GM18861 (cell line): ENCODE measurements at regions not wholly inside any gene's neighbourhood (a gene's known extent, or its start where the extent isn't known, plus 50 kb on each side); places are given as distances from the start of the nearest gene placed in this dataset.
"Not testable (repeated sequence)": the region's sequence is repeated elsewhere in the genome, so short reads cannot be mapped to it uniquely, and the experiment has no call there.

ENCODE experiments used
- ATAC-seq: cut with Tn5 transposase; IDR thresholded peaks from one replicate; pipeline ENCODE4 v1.9.1; 2021; ENCODE audit not compliant: unreplicated experiment

DNA sequence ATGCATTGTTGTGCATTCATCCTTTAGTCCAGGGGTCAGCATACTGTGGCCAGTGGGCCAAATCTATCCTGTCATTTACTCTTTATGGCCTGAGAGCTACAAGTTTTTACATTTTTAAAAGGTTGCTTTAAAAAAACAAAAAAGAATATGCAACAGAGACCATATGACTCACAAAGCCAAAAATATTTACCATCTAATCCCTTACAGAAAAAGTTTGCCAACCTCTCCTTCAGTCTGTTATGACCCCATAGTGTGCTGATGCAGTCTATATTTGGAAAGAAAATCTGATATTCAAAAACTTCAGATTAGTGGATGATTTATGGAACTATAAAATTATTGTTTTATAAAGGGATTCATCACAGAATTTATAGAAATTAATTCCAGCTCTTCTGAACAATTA, 237.5 kb upstream of the IL12A start:
- ATAC-seq = no peak

DNA sequence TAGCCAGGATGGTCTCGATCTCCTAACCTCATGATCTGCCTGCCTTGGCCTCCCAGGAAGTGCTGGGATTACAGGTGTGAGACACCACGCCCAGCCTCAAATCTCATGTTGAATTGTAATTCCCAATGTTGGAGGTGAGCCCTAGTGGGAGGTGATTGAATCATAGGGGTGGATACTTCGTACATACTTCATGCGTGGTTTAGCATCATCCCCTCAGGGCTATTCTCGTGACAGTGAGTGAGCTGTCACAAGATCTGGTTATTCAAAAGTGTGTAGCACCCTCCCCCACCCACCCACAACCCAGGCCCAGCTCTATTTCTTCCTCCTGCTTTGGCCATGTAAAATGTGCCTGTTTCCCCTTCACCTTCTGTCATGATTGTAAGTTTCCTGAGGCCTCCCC, 236.9 kb upstream of the IL12A start:
- ATAC-seq = no peak

DNA sequence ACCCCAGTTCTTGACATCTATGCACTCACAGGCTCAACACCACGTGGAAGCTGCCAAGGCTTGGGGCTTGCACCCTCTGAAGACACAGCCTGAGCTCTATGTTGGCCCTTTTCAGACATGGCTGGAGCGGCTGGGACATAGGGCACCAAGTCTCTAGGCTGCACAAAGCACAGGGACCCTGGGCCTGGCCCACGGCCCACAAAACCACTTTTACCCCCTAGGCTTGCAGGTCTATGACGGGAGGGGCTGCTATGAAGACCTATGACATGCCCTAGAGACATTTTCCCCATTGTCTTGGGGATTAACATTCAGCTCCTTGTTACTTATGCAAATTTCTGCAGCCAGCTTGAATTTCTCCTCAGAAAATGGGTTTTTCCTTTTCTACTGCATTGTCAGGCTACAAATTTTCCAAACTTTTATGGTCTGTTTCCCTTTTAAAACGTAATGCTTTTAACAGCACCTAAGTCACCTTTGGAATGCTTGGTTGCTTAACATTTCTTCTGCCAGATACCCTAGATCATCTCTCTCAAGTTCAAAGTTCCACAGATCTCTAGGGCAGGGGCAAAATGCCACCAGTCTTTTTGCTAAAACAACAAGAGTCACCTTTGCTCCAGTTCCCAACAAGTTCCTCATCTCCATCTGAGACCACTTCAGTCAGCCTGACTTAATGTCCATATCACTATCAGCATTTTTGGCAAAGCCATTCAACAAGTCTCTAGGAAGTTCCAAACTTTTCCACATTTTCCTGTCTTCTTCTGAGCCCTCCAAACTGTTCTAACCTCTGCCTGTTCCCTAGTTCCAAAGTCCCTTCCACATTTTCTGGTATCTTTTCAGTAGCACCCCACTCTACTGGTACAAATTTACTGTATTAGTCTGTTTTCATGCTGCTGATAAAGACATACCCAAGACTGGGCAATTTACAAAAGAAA, 232.1 kb upstream of the IL12A start:
- ATAC-seq = not testable (repeated sequence)

DNA sequence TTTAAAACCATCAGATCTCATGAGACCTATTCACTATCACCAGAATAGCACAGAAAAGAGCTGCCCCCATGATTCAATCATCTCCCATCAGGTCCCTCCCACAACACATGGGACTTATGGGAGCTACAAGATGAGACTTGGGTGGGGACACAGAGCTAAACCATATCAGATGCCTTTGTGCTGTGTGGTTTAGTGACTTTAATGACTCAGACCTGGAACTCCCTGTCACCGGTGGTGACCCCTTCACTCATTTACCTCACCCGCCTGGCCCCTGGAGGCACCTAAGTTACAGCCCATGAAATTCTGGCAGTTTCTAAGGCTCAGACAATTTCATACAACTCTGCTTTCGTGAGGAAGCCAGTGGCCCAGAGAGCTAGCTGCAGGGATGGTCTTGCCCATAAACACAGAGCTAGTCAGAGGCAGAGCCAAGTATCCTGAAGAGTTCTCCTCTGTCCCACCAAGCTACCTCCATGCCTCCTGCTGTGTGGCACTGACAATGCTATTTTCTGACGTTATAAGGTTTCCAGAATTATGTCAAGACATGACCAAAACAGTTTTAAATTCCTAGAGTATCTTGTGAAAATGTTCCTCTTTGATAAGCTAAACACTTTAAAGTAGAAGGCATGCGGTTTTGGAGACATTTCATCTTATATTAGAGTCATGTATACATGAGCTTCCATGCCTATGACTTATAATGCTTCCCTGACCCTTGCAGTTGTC, 231.1 kb upstream of the IL12A start:
- ATAC-seq = no peak

DNA sequence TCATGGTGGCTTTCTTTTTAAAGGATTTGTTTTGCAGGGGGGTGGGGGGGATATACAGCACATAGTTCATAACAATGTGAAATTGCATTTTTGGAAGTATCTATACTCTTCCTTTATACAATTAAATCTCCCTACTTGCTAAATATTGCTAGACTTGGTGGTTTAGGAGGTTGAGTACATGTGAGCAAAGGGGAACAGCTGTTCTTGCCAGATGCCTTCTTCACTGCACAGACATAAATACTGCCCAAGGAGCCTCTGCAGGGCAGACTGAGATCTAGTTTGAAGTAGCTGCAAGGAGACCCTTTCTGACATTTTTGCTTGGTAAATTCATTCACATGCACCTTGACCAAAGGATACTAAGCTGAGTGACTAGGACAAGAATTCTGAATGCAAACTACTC, 228.6 kb upstream of the IL12A start:
- no peak for ATAC-seq

DNA sequence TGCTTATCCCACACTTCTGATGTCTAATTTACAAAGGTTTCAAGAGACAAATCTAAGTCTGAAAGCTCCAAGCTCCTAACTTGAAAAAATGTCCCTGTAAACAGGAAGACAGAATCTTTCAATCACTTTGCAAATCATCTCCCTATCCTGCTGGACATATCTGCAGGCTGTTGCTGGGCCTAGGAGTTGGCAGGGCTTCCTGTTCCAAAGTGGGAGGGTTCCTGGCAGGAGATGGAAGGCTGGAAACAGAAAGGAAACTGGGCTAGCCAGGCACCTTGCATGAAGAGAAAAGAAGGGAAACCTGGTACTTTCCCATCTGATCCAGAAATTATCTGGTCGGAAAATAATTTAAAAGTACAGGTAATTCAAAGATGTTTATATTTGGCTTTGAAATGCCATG, 227.3 kb upstream of the IL12A start:
- ATAC-seq = no peak

DNA sequence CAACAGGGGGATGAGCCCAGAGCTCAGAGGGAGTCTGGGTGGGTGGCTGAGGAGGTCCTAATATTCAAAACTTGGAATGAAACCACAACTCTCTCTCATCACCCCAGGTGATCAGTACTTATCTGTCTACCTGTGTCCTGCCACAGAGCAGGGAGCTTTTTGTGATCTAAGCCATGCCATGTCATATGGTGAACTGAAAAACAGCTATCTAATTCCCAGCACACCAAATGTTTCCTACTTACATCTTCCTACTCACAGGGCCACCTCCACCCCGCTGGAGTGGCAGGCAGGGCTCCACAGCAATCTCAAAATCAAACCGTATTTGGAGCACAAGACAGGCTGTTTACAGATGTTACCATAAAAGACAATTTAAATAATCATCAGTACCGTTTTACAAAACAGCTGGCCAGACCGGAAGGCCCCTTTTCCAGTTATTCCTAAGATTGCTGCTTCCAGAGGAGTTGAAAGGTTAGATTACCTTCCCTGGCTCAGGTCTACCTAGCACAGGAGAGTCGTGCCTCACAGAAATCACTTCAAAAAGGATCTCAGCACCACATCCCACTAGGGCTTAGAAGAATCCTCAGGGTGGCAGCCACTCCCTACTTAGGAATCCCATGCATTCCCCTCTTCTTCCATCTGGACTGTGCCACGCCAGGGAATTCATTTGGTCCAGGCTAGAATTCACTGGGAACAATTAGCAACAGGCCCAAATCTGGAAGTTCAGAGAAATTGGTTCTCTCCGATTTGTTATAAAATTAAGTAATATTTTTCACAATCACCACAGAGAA, 226.6 kb upstream of the IL12A start:
- no peak for ATAC-seq

DNA sequence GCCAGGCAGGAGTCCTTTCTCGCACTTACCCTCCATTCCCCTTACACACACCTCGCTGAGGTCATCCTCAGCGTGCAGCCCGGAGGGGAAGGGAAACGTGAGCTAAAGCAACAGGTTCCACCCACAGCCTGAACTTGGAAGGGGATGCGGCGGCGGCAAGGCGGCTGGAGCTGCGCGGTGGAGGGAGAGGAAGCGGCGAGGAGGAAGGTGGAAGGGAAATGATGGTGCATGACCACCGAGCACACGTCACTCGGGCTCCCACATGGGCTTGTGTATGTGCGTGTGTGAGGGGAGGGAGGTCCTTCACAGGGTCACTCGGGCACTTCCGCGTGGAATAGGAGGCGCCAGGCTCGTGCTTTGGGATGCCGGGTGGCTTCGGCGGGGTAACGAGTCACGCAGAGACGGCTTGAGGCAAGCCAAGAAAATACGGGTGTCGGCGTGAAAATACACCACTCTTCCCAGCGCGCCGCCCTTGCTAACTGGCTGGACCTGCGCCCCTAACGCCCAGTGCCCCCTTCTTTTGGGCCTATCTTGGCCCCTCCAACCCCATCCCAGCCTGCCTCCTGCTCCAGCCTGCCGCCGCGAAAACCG, 225.5 kb upstream of the IL12A start:
- ATAC-seq = peak; percentile 34

DNA sequence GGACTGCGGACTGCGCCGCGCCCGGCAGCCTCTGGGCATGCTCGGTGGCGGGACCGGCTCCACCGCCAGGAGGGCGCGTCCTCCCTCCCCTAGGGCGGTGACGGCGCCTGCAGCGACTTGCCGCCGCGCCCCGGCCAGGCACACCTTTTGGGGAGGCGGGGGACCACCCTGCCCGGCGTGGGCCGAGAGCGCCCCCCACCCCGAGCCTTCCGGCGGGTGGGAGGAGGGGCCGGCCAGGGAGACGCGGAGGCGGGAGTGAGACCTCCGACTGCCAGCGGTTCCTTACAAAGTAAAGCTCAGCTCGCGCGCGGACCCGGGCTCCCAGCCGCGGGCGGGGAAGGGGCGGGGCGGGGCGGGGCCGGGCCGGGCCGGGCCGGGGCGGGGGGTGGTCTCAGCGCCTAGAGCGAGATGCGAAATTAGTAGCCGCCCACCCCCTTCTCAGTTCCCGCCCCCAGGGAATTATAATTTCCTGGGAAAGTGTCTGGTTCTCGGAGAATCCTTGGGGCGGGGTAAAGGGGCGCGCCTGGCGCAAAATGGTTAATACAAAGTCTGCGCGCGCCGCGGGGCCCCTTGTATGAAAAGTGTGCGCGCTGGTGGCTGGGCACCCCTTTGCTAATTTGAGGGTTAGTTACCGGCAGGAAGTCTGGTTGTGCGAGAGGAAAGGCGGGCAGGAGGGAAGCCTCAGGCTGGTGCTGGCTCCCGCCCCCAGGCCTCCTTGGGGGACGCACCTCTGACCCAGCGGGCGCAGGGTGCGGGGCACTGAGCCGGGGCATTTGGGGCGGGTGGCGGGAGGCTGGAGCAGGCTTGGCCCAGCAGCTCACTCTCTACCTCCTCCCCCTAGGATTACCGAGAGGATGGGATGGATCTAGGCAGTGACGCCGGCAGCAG, 224.8 kb upstream of the IL12A start:
- ATAC-seq = peak; percentile 63

DNA sequence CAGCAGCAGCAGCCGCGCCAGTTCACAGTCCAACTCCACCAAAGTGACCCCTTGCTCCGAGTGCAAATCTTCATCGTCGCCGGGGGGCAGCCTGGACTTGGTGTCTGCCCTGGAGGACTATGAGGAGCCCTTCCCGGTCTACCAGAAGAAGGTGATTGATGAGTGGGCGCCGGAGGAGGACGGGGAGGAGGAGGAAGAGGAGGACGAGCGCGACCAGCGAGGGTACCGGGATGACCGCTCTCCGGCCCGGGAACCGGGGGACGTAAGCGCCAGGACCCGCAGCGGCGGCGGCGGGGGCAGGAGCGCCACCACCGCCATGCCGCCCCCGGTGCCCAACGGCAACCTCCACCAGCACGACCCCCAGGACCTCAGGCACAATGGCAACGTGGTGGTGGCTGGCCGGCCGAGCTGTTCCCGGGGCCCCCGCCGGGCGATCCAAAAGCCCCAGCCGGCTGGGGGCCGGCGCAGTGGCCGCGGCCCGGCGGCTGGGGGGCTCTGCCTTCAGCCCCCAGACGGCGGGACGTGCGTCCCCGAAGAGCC, 224.1 kb upstream of the IL12A start:
- ATAC-seq = no peak

DNA sequence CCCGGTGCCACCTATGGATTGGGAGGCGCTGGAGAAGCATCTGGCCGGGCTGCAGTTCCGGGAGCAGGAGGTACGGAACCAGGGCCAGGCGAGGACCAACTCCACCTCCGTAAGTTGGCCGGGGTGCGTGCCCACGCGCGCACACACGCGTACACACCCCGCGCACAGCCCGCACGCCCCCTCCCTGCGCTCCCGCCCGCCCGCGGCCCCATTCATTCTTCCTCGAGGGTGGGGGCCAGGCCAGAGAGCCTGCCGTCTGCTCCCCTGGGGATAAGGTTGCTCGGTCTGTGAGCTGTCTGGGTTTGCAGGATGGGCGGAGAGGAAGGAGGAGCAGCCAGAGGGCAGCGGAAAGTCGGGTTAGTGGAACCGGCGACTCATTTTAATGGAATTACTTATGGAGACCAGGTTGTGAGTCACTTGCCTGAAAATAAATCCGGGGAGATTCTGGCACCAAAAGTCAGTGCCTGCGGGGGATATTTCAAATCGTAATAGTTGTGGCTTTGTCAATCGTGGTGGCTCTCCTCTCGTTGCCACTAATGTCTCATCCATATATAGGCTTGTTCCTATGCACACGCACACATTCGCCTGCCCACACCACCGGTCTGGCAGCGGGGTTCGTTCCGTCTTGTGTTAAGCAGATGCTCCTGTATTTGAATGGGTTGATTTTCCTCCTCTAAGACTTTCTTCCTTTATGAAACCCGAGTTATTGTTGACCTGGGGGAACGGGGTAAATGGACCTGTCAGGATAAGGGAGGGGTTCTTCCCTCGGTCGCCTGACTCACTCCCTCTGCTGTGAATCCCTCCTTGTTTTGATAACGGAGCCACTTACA, 223.4 kb upstream of the IL12A start:
- ATAC-seq = no peak

DNA sequence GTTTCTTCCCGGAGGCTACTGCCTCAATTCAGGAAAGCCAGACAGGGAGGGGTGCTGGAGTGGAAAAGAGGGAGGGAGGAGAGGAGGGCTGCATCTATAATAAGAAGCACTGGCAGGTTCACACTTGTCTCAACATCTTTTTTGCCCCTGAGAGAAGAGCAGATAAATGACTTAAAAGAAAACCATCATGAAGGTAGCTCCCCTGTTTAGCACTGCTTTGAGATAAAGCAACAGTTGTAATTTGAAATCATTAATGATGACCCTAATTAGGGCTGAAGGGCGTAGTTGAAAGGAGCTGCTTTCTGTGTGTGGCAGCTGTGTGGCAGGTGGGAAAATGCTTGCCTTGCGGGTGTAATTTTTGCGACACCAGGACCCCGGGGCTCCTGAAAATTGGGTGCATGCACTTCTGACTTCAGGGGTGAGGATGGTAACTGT, 222.8 kb upstream of the IL12A start:
- no peak for ATAC-seq

DNA sequence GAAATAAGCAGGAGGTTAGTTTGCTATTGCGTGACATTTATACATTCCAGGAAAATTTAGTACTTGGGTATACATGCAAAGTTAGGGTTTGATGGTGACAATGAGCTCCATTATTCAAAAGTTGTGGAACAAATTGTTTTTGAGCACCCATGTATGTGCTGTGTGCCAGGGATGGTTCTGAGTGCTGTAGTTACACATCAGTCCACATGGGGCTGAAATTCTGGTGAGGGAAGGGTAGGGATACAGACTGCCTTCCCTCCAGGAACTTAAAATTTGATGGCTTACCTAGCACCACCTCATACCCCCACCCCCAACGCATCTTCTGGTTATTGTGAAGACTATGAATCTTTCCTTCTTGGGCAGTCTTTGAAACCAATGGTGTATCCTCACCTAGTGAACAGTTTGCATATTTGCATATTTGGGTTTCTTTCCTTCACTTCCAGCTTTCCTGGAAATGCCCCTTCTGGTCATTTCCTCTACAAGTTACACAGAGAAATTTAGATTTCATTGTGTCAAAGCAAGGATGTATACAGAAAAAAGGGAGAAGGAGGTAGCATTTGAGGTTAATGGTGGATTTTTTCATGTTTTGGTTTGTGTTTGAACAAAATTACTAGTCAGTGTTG, 222.0 kb upstream of the IL12A start:
- no peak for ATAC-seq

DNA sequence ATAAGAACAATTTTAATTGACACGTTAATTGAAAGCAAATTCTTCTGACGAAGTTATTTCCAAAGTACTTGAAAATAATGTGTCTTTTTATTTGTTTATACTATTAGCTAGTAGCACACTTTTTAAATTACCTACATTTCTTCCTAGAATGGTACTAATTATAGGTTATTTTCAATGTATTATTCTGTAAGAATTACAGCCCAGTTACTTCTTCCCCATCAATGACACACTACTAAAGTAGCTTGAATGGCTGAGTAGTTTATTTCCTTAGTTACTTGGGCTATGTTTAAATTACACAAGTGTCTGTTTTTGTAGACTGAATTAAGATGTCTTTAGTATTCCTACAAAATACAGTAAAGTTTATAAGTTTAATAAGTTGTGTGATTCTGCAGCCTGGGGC, 217.6 kb upstream of the IL12A start:
- ATAC-seq = no peak

DNA sequence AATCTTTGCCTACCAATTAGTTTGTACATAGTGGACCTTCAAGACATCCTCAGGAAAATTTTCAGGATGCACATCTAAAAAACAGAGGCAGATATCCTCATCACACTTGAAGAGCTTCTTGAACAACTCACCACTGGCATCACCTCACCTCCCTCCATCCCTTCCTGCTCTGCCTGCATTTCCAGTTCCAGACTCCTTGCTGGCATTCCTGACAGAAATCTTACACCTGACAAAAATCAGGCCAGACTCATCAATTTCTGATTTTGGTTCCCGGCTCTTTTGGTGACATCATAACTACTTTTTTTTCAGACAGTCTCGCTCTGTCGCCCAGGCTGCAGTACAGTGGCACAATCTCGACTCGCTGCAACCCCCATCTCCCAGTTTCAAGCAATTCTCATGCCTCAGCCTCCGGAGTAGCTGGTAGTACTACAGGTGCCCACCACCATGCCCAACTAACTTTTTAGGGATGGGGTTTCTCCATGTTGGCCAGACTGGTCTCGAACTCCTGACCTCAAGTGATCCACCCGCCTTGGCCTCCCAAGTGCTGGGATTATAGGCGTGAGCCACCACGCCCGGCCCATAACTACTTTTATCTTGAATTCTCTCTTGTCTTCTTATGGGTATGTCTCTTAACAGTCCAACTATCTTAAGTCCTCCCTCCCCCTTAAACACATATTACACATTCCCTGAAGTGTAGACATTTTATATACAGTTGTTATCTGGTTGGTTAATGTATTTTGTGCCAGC, 216.6 kb upstream of the IL12A start:
- ATAC-seq = no peak

DNA sequence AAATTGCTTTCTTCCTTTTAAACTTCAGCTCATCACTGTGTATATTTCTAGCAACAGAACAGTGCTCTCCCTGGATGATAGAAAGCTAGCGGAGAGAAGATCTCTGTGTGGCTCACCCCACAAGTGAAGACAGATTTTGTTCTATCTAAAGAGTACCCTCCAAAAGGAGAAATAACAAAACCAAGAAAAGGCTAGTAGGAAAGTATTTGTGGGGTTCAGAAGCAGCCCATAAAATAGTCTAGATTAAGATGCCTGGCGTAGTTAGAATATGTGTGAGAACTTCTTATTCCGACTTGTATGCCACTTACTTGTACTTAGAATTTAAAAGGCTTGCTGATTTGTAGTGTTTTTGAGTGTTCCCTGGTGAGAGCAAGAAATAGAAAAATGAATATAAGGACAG, 214.9 kb upstream of the IL12A start:
- no peak for ATAC-seq

DNA sequence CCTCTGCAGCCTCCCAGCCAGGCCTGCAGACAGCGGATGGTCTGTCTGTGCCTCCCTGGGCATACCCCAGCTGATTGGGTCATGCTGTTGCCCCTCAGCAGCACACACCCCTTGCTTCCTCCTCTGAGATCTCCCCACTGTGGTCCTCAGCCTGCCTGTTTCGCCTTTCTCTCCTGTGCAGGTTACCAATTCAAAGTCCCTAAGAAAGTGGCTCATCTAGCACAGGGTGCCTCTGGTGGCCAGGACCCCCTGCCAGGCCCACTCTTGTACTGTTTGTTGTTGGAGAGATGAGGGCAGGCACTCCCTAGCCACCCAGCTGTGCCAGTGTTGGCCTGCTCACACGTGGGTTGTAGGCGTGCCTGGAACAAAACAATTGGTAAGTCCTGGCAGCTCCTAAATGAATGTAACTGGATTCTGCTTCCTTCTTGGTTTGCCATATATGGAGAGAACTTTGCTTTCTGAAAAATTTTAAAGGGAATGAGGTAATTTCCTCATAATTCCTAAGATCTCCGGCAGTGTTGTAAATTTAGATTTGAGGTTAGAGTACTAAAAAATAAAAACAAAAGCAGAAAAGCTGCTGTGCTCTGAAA, 213.2 kb upstream of the IL12A start:
- ATAC-seq = no peak
